ENCODE measurements at regions not wholly inside any gene's neighbourhood (a gene's known extent, or its start where the extent isn't known, plus 50 kb on each side); places are given as distances from the start of the nearest gene placed in this dataset.
"Not testable (repeated sequence)": the region's sequence is repeated elsewhere in the genome, so short reads cannot be mapped to it uniquely, and the experiment has no call there.

DNA sequence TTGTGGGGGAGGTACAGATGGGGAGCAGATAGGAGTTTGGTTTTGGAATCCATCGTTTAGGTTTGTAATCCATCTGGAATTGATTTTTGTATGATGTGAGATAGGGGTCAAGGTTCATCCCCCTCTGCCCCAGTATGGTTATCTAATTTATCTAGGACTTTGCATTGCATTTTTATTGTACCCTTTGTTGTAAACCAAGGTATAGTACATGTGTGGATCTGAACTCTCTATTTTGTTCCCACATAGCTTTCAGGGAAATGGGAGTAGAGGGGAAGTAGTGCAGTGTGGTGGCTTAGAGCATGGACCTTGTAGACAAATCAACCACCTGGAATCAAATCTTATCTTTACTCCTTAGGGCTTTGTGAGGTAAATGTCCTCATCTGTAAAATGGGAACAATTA, 65.7 kb downstream of the RAD54L2 start:
- WGBS (ENCODE audit: insufficient coverage), result no CpG with 5 or more reads among the region's 1 CpG
- H3K79me2 ChIP-seq (ENCODE audit: control insufficient read depth, insufficient read depth, low read length), result peaks cover 36% of the 10 kb centered on the region
- DNase-seq (no peak), ATAC-seq (ENCODE audit: low read depth) (no peak)
- H3K36me3 ChIP-seq (replicated peaks in 1 of 2; ENCODE audit: control extremely low read depth in 1 of 2, control insufficient read depth in 1 of 2, extremely low read depth in 1 of 2, insufficient read depth in 2 of 2, low read length in 1 of 2), result peaks cover 0 to 10% of the 10 kb centered on the region in 2 experiments
- no peaks in the 10 kb centered on the region for H4K20me1 ChIP-seq (ENCODE audit: control insufficient read depth, insufficient read depth, low read length, poor library complexity, severe bottlenecking)
- no peaks in the 10 kb centered on the region for H3K4me1 ChIP-seq (ENCODE audit: control insufficient read depth in 2 of 2, insufficient read depth in 2 of 2, low read length in 2 of 2)
- H3K4me3 Mint-ChIP-seq, result no peak overlapping the region
- no peaks in the 10 kb centered on the region for H3K9me3 Mint-ChIP-seq (ENCODE audit: insufficient read depth)
- no peak overlapping the region for H3K4me3 ChIP-seq (ENCODE audit: control extremely low read depth in 1 of 5, extremely low read depth in 1 of 5, insufficient read depth in 1 of 5, low read depth in 2 of 5, low read length in 4 of 5)
- CTCF ChIA-PET, result no interaction called here
- no peak overlapping the region for H3K27ac Mint-ChIP-seq
- H3K9ac ChIP-seq (ENCODE audit: low read length), result no peak overlapping the region
- no peak overlapping the region for H3K27ac ChIP-seq (ENCODE audit: low read length in 2 of 2)
- H2AFZ ChIP-seq (ENCODE audit: insufficient read depth, low read depth, low read length, poor library complexity, severe bottlenecking), result no peak overlapping the region
- intact Hi-C loops (cut with micrococcal nuclease), result no loop called here
- H3K27me3 Mint-ChIP-seq, result no peaks in the 10 kb centered on the region
- H3K4me1 Mint-ChIP-seq, result peaks cover 3% of the 10 kb centered on the region
- H3K9me3 ChIP-seq (ENCODE audit: control extremely low read depth in 1 of 3, control insufficient read depth in 2 of 3, insufficient read depth in 1 of 3, low read length in 2 of 3), result peaks cover 0 to 7% (median 0%) of the 10 kb centered on the region in 3 donors
- no peak for TF ChIP-seq EZH2 (IDR thresholded peaks at IDR 0.05; ENCODE audit: borderline replicate concordance, insufficient read depth, low read depth, low read length, poor library complexity, severe bottlenecking)
- TF ChIP-seq, protein P1, sequence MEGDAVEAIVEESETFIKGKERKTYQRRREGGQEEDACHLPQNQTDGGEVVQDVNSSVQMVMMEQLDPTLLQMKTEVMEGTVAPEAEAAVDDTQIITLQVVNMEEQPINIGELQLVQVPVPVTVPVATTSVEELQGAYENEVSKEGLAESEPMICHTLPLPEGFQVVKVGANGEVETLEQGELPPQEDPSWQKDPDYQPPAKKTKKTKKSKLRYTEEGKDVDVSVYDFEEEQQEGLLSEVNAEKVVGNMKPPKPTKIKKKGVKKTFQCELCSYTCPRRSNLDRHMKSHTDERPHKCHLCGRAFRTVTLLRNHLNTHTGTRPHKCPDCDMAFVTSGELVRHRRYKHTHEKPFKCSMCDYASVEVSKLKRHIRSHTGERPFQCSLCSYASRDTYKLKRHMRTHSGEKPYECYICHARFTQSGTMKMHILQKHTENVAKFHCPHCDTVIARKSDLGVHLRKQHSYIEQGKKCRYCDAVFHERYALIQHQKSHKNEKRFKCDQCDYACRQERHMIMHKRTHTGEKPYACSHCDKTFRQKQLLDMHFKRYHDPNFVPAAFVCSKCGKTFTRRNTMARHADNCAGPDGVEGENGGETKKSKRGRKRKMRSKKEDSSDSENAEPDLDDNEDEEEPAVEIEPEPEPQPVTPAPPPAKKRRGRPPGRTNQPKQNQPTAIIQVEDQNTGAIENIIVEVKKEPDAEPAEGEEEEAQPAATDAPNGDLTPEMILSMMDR (IDR thresholded peaks at IDR 0.05), result no peak
- POLR2A ChIA-PET, result no interaction called here
- H3K27me3 ChIP-seq (replicated peaks in 1 of 4; ENCODE audit: control extremely low read depth in 1 of 4, control insufficient read depth in 3 of 4, insufficient read depth in 4 of 4, low read length in 3 of 4), result no peaks in the 10 kb centered on the region
- H3K4me2 ChIP-seq (replicated peaks; ENCODE audit: low read depth, low read length, poor library complexity, severe bottlenecking), result no peak overlapping the region

- Histone ChIP-seq H3K4me3 (ENCODE audit: control extremely low read depth in 1 of 5, extremely low read depth in 1 of 5, insufficient read depth in 1 of 5, low read depth in 2 of 5, low read length in 4 of 5) (no peak overlapping the region), H3K27me3 (replicated peaks in 1 of 4; ENCODE audit: control extremely low read depth in 1 of 4, control insufficient read depth in 3 of 4, insufficient read depth in 4 of 4, low read length in 3 of 4) (no peaks in the 10 kb centered on the region), H3K27ac (ENCODE audit: low read length in 2 of 2) (no peak overlapping the region), H2AFZ (ENCODE audit: insufficient read depth, low read depth, low read length, poor library complexity, severe bottlenecking) (no peak overlapping the region), H3K36me3 (replicated peaks in 1 of 2; ENCODE audit: control extremely low read depth in 1 of 2, control insufficient read depth in 1 of 2, extremely low read depth in 1 of 2, insufficient read depth in 2 of 2, low read length in 1 of 2) (peaks cover 0 to 10% of the 10 kb centered on the region in 2 experiments), H3K9ac (ENCODE audit: low read length) (no peak overlapping the region), H4K20me1 (ENCODE audit: control insufficient read depth, insufficient read depth, low read length, poor library complexity, severe bottlenecking) (peaks cover 2% of the 10 kb centered on the region), H3K4me2 (replicated peaks; ENCODE audit: low read depth, low read length, poor library complexity, severe bottlenecking) (no peak overlapping the region), H3K9me3 (ENCODE audit: control extremely low read depth in 1 of 3, control insufficient read depth in 2 of 3, insufficient read depth in 1 of 3, low read length in 2 of 3) (peaks cover 0 to 7% (median 0%) of the 10 kb centered on the region in 3 donors), H3K79me2 (ENCODE audit: control insufficient read depth, insufficient read depth, low read length) (peaks cover 45% of the 10 kb centered on the region), H3K4me1 (ENCODE audit: control insufficient read depth in 2 of 2, insufficient read depth in 2 of 2, low read length in 2 of 2) (no peaks in the 10 kb centered on the region)
- TF ChIP-seq EZH2 (IDR thresholded peaks at IDR 0.05; ENCODE audit: borderline replicate concordance, insufficient read depth, low read depth, low read length, poor library complexity, severe bottlenecking), result no peak
- TF ChIP-seq, protein P1 (IDR thresholded peaks at IDR 0.05), result no peak
- 93% methylated on average over 3 of the region's 3 CpGs for WGBS (ENCODE audit: insufficient coverage)
- intact Hi-C loops (cut with micrococcal nuclease), result no loop called here
- no peak overlapping the region for H3K4me3 Mint-ChIP-seq
- no peak for DNase-seq
- POLR2A ChIA-PET, result no interaction called here
- H3K27me3 Mint-ChIP-seq, result no peaks in the 10 kb centered on the region
- CTCF ChIA-PET, result no interaction called here
- no peaks in the 10 kb centered on the region for H3K9me3 Mint-ChIP-seq (ENCODE audit: insufficient read depth)
- no peak for ATAC-seq (ENCODE audit: low read depth)
- peaks cover 3% of the 10 kb centered on the region for H3K4me1 Mint-ChIP-seq
- H3K27ac Mint-ChIP-seq, result no peak overlapping the region
These were observed 65.1 kb upstream of the TEX264 start for GRCh38 chr3:51605938-51606337.

GRCh38 chr3:51606871-51607270, 64.2 kb upstream of the TEX264 start:
- H3K9me3 ChIP-seq (ENCODE audit: control extremely low read depth in 1 of 3, control insufficient read depth in 2 of 3, insufficient read depth in 1 of 3, low read length in 2 of 3); DNase-seq; H3K4me1 Mint-ChIP-seq; intact Hi-C loops (cut with micrococcal nuclease); H3K27ac ChIP-seq (ENCODE audit: low read length in 2 of 2); H3K4me3 ChIP-seq (ENCODE audit: control extremely low read depth in 1 of 5, extremely low read depth in 1 of 5, insufficient read depth in 1 of 5, low read depth in 2 of 5, low read length in 4 of 5); H4K20me1 ChIP-seq (ENCODE audit: control insufficient read depth, insufficient read depth, low read length, poor library complexity, severe bottlenecking); H3K4me1 ChIP-seq (ENCODE audit: control insufficient read depth in 2 of 2, insufficient read depth in 2 of 2, low read length in 2 of 2); H3K27me3 Mint-ChIP-seq; H3K27ac Mint-ChIP-seq; H3K36me3 ChIP-seq (replicated peaks in 1 of 2; ENCODE audit: control extremely low read depth in 1 of 2, control insufficient read depth in 1 of 2, extremely low read depth in 1 of 2, insufficient read depth in 2 of 2, low read length in 1 of 2); H3K4me2 ChIP-seq (replicated peaks; ENCODE audit: low read depth, low read length, poor library complexity, severe bottlenecking); H3K27me3 ChIP-seq (replicated peaks in 1 of 4; ENCODE audit: control extremely low read depth in 1 of 4, control insufficient read depth in 3 of 4, insufficient read depth in 4 of 4, low read length in 3 of 4); CTCF ChIA-PET; H3K4me3 Mint-ChIP-seq; H3K9ac ChIP-seq (ENCODE audit: low read length); ATAC-seq (ENCODE audit: low read depth); H3K9me3 Mint-ChIP-seq (ENCODE audit: insufficient read depth); H2AFZ ChIP-seq (ENCODE audit: insufficient read depth, low read depth, low read length, poor library complexity, severe bottlenecking); POLR2A ChIA-PET: not testable (repeated sequence)
- WGBS (ENCODE audit: insufficient coverage), result 100% methylated on average over 1 of the region's 4 CpGs
- peaks cover 47% of the 10 kb centered on the region for H3K79me2 ChIP-seq (ENCODE audit: control insufficient read depth, insufficient read depth, low read length)
